ENCODE measurements at regions not wholly inside any gene's neighbourhood (a gene's known extent, or its start where the extent isn't known, plus 50 kb on each side); places are given as distances from the start of the nearest gene placed in this dataset.

DNA sequence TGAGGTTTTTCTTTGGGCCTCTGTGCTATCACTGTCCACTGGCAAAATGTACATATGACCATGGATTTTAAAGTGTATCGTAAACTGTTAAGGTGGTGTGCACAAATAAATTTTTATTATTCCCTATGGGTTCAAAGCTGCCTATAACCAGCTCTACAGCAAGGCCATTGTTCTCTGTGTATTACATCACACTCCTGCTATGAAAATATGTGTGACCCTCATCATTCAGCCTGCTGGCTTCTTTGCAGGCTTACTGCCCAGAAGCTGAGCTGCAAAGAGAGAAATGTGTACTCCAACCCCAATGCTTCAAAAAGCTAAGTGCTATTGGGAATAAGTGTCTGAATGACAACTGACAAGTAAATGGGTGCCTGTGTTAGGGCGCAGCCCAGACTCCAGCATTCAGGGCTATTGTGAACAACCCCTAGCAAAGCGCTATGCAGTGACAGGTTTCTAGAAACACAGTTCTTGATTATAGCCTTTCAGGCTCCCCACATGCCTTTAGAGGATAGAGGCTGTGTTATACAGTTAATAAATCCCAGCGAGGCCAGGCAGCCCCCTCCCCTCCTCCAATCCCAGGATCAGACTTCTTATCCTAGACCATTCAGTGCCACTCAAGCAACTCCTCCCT lies 220.4 kb upstream of the RADX start:
- Mint-ChIP-seq H3K4me1 (ENCODE audit: low read depth) (no peaks in the 10 kb centered on the region), H3K4me3 (no peak overlapping the region), H3K27ac (no peak overlapping the region), H3K27me3 (ENCODE audit: low read depth) (no peaks in the 10 kb centered on the region), H3K9me3 (ENCODE audit: insufficient read depth) (no peaks in the 10 kb centered on the region), H3K36me3 (ENCODE audit: low read depth) (no peaks in the 10 kb centered on the region)
- ATAC-seq = no peak
- no peak for DNase-seq
- CTCF ChIA-PET = no interaction called here
- POLR2A ChIA-PET = no interaction called here

- no peak overlapping the region for H3K27ac Mint-ChIP-seq
- ChIA-PET POLR2A (no interaction called here), CTCF (no interaction called here)
- no peak overlapping the region for H3K4me3 Mint-ChIP-seq
- H3K4me1 Mint-ChIP-seq (ENCODE audit: low read depth) = no peaks in the 10 kb centered on the region
- no peaks in the 10 kb centered on the region for H3K27me3 Mint-ChIP-seq (ENCODE audit: low read depth)
- no peaks in the 10 kb centered on the region for H3K36me3 Mint-ChIP-seq (ENCODE audit: low read depth)
- H3K9me3 Mint-ChIP-seq (ENCODE audit: insufficient read depth) = no peaks in the 10 kb centered on the region
- DNase-seq (no peak), ATAC-seq (no peak)
Observed at GRCh38 chrX:106392346-106392745, 219.4 kb upstream of the RADX start.

GRCh38 chrX:106397788-106398538 lies 213.8 kb upstream of the RADX start:
- ChIA-PET POLR2A (no interaction called here), CTCF (no interaction called here)
- Mint-ChIP-seq H3K27ac (no peak overlapping the region), H3K4me1 (ENCODE audit: low read depth) (no peaks in the 10 kb centered on the region), H3K27me3 (ENCODE audit: low read depth) (no peaks in the 10 kb centered on the region), H3K9me3 (ENCODE audit: insufficient read depth) (no peaks in the 10 kb centered on the region), H3K4me3 (no peak overlapping the region), H3K36me3 (ENCODE audit: low read depth) (no peaks in the 10 kb centered on the region)
- no peak for ATAC-seq
- DNase-seq = no peak

DNA sequence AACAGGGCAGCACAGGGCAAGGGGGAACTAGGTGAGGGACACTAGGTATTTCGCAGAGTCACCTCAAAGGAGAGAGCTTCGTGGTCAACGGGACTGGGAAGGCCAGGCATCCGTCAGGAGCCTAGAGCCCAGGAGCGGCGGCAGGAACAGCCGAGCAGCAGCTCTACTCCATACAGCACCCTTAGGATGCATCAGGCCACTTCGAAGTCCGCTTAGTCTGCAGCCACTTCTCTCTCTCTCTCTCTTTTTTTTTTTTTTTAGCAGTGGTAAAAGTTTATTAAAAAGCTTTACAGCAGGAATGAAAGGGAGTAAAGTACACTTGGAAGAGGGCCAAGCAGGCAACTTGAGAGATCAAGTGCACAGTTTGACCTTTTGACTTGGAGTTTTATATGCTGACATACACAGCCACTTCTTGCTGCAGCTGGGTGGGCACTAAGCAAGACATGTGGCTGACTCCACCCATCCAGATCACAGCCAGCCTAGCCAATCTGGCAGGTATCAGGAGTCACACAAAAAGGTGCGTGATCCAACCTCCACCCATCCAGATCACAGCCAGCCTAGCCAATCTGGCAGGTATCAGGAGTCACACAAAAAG lies 209.7 kb upstream of the RADX start:
- Mint-ChIP-seq H3K9me3 (ENCODE audit: insufficient read depth) (no peaks in the 10 kb centered on the region), H3K36me3 (ENCODE audit: low read depth) (no peaks in the 10 kb centered on the region), H3K4me1 (ENCODE audit: low read depth) (no peaks in the 10 kb centered on the region), H3K4me3 (no peak overlapping the region), H3K27ac (no peak overlapping the region), H3K27me3 (ENCODE audit: low read depth) (no peaks in the 10 kb centered on the region)
- ATAC-seq (no peak), DNase-seq (no peak)
- ChIA-PET CTCF (no interaction called here), POLR2A (no interaction called here)

DNA sequence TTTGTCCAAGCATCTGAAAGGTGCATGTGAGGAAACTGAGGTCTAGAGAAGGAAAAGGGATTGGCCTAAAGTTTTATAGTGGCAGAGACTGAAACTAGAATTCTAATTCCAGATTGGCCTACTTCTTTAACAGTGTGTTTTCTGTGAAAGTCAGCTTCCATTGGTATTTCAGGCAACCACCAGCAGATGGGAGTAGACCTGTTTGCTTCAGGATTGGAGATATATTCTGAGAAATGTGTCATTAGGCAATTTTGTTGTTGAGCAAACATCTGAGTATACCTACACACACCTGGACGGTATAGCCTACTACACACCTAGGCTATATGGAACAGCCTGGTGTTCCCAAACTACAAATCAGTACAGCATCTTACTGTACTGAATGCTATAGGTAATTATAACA lies 207.3 kb upstream of the RADX start:
- Mint-ChIP-seq H3K4me3 (no peak overlapping the region), H3K4me1 (ENCODE audit: low read depth) (no peaks in the 10 kb centered on the region), H3K27me3 (ENCODE audit: low read depth) (no peaks in the 10 kb centered on the region), H3K9me3 (ENCODE audit: insufficient read depth) (no peaks in the 10 kb centered on the region), H3K27ac (no peak overlapping the region), H3K36me3 (ENCODE audit: low read depth) (no peaks in the 10 kb centered on the region)
- DNase-seq = no peak
- ATAC-seq = no peak
- ChIA-PET CTCF (no interaction called here), POLR2A (no interaction called here)

DNA sequence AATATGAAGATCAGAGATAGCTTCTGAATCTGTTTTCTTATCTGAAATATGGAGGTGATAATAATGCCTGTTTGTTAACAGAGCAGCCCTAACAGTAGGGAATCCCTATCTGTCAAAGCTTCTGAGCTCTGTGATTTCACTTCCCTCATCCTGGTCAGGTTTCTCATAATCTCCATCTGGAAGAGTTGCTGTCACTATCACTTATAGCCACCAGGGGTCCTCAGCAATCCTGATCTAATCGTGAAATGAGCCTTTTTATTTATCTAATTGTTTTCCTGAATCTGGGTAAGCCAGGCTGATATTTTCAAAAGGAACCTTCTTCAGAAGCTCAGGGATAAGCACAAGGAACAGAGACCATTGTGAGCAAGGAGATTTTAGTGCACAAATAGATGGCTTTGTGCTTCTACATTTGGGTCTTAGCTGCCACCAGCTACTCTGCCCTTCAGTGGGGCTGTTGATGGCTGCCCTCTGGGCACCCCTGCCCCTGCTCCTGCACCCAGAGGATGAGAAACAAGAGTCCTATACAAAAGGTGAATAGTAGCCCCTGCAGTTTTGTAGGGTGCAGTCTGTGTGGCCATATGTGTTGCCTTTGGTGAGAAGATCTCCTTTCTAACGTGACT lies 196.4 kb upstream of the RADX start:
- ATAC-seq = no peak
- no peaks in the 10 kb centered on the region for H3K27me3 Mint-ChIP-seq (ENCODE audit: low read depth)
- H3K4me1 Mint-ChIP-seq (ENCODE audit: low read depth) = no peaks in the 10 kb centered on the region
- no peaks in the 10 kb centered on the region for H3K36me3 Mint-ChIP-seq (ENCODE audit: low read depth)
- H3K9me3 Mint-ChIP-seq (ENCODE audit: insufficient read depth) = no peaks in the 10 kb centered on the region
- DNase-seq = no peak
- H3K27ac Mint-ChIP-seq = no peak overlapping the region
- no peak overlapping the region for H3K4me3 Mint-ChIP-seq
- ChIA-PET POLR2A (no interaction called here), CTCF (interaction anchor here (1.0 to 1.3 kb wide), 2 partner anchors 65 to 66 kb away, joined by 3 to 4 read pairs; no protein-coding TSS in a partner anchor)

GRCh38 chrX:106436691-106437090 lies 175.1 kb upstream of the RADX start:
- Mint-ChIP-seq H3K4me3 (no peak overlapping the region), H3K36me3 (ENCODE audit: low read depth) (no peaks in the 10 kb centered on the region)
- no peak for ATAC-seq

GRCh38 chrX:106437407-106437806 lies 174.4 kb upstream of the RADX start:
- no peak for DNase-seq
- POLR2A ChIA-PET = no interaction called here
- Mint-ChIP-seq H3K9me3 (ENCODE audit: insufficient read depth) (no peaks in the 10 kb centered on the region), H3K4me3 (no peak overlapping the region), H3K4me1 (ENCODE audit: low read depth) (no peaks in the 10 kb centered on the region), H3K36me3 (ENCODE audit: low read depth) (no peaks in the 10 kb centered on the region), H3K27me3 (ENCODE audit: low read depth) (no peaks in the 10 kb centered on the region), H3K27ac (no peak overlapping the region)
- CTCF ChIA-PET = no interaction called here
- ATAC-seq = no peak

More at GRCh38 chrX:106436691-106437090, 175.1 kb upstream of the RADX start:
- DNase-seq = no peak
- ChIA-PET POLR2A (no interaction called here), CTCF (no interaction called here)
- H3K27ac Mint-ChIP-seq = no peak overlapping the region
- no peaks in the 10 kb centered on the region for H3K9me3 Mint-ChIP-seq (ENCODE audit: insufficient read depth)
- H3K4me1 Mint-ChIP-seq (ENCODE audit: low read depth) = no peaks in the 10 kb centered on the region
- no peaks in the 10 kb centered on the region for H3K27me3 Mint-ChIP-seq (ENCODE audit: low read depth)

DNA sequence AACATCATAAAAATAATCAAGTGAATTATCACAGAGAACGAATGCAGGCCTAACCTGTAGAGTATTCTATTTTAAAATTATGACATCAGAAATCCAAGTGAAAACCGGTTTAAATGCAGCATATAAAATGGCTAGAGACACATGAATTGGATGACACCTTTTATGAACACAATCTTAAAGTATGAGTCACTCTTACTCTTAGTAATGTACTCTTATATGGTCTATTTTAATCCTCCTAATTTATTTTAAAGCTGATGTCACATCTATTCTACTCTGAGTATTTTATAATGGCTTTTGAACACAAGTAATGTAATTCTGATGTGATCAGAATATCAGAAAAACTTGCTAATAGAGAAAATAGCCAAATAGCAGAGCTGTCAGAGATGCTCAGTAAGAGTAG lies 161.4 kb upstream of the RADX start:
- Mint-ChIP-seq H3K4me3 (no peak overlapping the region), H3K4me1 (ENCODE audit: low read depth) (no peaks in the 10 kb centered on the region), H3K27ac (no peak overlapping the region), H3K36me3 (ENCODE audit: low read depth) (no peaks in the 10 kb centered on the region), H3K9me3 (ENCODE audit: insufficient read depth) (no peaks in the 10 kb centered on the region), H3K27me3 (ENCODE audit: low read depth) (no peaks in the 10 kb centered on the region)
- no peak for DNase-seq
- ATAC-seq = no peak
- CTCF ChIA-PET = no interaction called here
- POLR2A ChIA-PET = no interaction called here

DNA sequence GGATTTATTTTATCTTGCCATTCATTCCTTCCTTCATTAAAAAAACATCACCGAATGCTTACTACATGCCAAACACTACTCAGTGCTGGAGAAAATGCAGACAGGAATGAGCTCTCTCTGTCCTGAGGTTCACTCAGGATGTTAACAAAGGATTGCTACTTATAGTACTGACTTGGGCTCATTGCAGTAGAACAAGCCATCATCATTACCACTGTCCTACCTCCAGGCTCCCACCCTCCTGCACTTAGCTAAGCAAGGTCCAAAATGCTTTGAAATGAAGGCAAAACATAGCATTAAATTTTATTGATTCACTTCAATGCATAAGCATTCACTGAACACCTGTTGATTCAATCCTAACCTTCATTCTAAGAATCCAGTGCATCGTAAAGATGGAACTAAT lies 159.8 kb upstream of the RADX start:
- Mint-ChIP-seq H3K27ac (no peak overlapping the region), H3K4me3 (no peak overlapping the region), H3K4me1 (ENCODE audit: low read depth) (no peaks in the 10 kb centered on the region), H3K36me3 (ENCODE audit: low read depth) (no peaks in the 10 kb centered on the region), H3K9me3 (ENCODE audit: insufficient read depth) (no peaks in the 10 kb centered on the region), H3K27me3 (ENCODE audit: low read depth) (no peaks in the 10 kb centered on the region)
- DNase-seq (no peak), ATAC-seq (no peak)
- ChIA-PET POLR2A (no interaction called here), CTCF (no interaction called here)

DNA sequence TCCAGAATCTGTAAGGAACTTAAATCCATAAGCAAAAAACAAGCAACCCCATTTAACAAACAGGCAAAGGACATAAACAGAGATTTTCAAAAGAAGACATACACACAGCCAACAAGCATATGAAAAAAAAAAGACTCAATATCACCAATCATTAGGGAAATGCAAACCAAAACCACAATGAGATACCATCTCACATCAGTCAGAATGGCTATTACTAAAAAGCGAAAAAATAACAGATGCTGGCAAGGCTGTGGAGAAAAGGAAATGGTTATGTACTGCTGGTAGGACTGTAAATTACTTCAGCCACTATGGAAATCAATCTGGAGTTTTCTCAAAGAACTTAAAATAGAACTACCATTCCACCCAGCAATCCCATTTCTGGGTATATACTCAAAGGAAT lies 156.8 kb upstream of the RADX start:
- no peak overlapping the region for H3K27ac Mint-ChIP-seq
- ATAC-seq (no peak), DNase-seq (no peak)
- H3K9me3 Mint-ChIP-seq (ENCODE audit: insufficient read depth) = no peaks in the 10 kb centered on the region
- ChIA-PET CTCF (no interaction called here), POLR2A (no interaction called here)
- H3K27me3 Mint-ChIP-seq (ENCODE audit: low read depth) = no peaks in the 10 kb centered on the region
- no peaks in the 10 kb centered on the region for H3K4me1 Mint-ChIP-seq (ENCODE audit: low read depth)
- no peaks in the 10 kb centered on the region for H3K36me3 Mint-ChIP-seq (ENCODE audit: low read depth)
- H3K4me3 Mint-ChIP-seq = no peak overlapping the region

GRCh38 chrX:106457802-106458201 lies 154.0 kb upstream of the RADX start:
- Mint-ChIP-seq H3K4me1 (ENCODE audit: low read depth) (no peaks in the 10 kb centered on the region), H3K9me3 (ENCODE audit: insufficient read depth) (no peaks in the 10 kb centered on the region), H3K27me3 (ENCODE audit: low read depth) (no peaks in the 10 kb centered on the region), H3K27ac (no peak overlapping the region), H3K4me3 (no peak overlapping the region), H3K36me3 (ENCODE audit: low read depth) (no peaks in the 10 kb centered on the region)
- DNase-seq (no peak), ATAC-seq (no peak)
- POLR2A ChIA-PET = no interaction called here
- CTCF ChIA-PET = no interaction called here

All from activated CD8-positive, alpha-beta T cell treated with anti-CD3 and anti-CD28 coated beads, Interleukin-2, amount 10 ng/mL, durations not matched to agents 7 days and 5 days (primary cell).